ENCODE measurements at regions not wholly inside any gene's neighbourhood (a gene's known extent, or its start where the extent isn't known, plus 50 kb on each side); places are given as distances from the start of the nearest gene placed in this dataset.
"Not testable (repeated sequence)": the region's sequence is repeated elsewhere in the genome, so short reads cannot be mapped to it uniquely, and the experiment has no call there.

DNA sequence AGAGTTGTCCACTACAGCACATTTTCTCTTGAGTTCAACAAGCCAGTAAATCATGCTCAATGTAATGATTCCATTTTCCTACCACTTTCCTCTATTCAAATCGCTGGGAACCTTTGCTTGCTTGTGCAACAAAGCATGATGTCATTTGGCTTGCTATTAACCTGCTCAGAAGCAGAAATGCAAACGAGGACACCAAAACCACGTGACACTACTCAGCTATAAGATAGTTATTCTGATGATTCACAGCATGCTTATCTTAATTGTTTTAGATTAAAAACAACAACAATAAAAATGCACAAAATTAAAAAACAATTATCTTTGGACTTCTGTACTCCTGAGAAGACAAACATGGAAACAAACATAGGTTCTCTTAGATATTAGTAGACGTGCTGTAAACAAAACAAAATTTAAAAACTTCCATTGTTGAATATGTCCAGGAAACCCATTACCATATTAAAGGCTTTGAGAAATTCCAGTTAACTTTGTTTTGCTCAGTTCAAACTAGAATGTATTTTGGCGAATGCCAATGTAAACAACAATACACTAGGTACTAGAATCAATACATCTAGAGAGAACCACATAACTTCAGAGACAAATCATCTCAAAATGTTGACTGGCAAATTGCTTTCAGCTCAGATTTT is 77.5 kb upstream of the KRAS start:
- DNase-seq: no peak

DNA sequence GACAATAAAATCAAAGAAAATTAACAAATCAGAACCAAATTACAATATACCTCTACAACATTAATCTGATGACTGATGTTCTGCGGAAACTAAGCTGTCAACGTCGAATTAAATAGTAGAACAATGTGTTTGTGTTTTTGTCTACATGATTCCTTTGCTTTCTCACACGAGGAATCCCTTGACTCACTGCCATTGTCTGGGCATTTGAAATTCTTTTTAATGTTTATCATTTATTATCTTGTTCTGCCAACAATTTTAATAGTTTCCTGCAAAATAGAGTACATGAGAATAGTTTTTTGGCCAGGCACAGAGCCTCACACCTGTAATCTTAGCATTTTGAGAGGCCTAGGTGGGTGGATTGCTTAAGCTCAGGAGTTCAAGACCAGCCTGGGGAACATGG is 76.6 kb upstream of the KRAS start:
- no peak for DNase-seq

DNA sequence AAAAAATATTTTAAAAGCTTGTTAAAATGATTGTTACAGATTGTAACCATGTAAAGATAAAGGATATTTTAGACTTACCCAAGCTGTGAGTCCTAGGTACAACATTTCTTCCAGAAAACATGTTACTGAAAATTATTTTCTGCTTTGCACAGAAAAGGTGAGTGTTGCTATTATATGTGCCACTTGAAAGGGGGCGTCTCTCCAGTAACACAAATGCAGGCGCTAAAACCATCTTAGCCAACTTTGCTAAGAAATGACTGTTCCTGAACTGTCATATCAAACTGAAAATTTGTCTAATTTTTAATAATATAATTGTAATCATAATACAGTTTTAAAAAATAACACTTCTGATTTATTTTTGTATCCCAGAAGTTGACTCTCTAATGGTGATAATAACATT is 75.6 kb upstream of the KRAS start:
- DNase-seq: no peak

DNA sequence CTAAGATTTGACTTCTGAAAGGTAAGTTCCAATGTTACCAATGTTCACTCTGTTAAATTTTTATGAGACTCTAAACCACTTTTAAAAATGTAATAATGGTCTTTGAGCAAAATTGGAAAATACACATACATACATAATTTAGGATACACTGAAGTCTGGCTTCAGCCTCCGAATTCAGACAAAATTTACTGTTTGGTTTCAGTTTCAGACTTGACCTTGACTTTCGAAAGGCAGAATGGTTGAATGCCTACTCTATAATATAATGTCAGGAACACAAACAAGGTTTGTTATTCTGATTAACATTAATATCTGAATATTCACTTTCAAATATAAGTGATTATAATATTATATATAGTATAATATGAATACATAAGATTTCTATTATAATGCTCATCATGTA is 74.1 kb upstream of the KRAS start:
- no peak for DNase-seq

DNA sequence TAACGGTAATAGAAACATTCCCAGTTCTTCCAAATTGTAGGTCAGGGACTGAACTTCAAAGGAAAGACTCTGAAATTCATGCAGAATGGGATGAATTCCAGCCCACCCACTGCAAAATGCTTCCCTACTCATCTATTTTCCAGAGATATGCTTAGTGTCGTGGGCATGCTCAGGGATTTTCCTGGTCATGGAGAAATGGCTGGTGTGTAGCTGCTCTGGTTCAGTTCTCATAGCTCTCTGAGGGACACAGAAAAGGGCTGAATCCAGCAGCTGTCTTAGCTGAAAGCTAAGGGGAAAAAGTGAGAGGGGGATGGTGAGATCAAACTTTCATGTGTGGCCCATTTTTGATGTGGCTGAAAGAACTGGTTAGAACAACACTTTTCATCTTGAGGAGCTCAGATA is 72.9 kb upstream of the KRAS start:
- DNase-seq: no peak

DNA sequence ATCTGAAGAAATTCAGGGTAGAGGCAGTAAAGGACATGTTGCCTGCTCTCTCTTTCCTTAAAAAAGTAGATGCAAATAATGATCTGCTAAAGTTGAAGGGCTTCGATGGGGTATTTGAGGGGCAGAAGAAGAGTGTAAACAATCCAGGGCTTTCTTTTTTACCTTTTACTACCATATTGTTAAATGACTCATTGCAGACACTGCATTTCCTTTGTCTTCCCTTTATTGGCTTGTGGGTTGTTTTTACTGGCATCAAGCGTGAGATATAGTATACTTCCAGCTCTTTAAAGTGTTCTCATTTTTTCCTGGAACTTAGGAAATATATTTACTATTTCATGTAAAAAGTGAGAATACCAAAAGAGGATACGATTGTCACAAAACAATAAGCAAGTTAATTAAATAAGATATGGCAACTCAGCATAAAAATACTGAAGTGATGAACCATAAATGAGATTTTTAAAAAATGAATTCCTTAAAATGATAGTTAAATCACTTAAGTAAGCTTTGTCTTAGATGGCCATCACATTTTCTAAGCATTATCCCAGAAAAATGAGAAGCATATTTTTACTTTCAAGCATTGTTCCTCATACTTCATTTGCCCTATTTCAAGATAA is 72.3 kb upstream of the KRAS start:
- no peak for DNase-seq

DNA sequence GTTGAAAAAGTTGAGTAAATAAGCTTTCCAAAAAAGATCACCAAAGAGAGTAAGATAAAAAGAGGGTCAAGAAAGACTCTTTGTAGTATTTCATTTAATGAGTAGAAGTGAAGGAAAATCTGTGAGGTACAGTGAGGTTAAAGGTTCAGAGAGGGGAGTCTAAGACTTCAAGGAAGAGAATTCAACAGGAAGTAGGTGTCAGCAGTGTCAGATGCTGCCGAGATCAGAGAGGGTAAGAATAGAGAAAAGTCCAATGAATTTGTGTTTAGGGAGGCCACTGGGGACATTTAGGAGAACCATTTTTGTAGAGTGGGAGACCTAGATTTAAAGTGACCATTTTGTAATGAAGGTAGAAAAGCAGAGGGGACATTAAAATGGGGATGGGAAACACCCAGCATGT is 71.6 kb upstream of the KRAS start:
- no peak for DNase-seq

DNA sequence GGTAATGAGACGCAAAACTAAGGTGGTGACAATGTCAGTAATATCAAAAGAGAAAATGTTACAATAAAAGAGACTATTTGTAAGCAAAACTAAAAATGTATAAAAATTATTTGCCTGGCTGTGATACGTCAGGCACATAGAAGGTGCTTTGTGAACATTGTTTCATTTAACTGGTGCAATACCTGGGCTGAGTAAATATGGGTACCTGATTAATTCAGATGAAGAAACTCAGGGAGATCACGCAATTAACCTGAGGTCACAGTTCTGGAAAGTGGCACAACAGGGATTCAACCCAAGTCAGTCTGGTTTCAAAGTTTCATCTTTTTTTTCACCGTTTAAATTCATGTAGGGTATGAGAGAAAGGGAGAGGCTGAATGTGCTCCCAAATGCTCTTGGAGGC is 71.0 kb upstream of the KRAS start:
- DNase-seq: no peak

DNA sequence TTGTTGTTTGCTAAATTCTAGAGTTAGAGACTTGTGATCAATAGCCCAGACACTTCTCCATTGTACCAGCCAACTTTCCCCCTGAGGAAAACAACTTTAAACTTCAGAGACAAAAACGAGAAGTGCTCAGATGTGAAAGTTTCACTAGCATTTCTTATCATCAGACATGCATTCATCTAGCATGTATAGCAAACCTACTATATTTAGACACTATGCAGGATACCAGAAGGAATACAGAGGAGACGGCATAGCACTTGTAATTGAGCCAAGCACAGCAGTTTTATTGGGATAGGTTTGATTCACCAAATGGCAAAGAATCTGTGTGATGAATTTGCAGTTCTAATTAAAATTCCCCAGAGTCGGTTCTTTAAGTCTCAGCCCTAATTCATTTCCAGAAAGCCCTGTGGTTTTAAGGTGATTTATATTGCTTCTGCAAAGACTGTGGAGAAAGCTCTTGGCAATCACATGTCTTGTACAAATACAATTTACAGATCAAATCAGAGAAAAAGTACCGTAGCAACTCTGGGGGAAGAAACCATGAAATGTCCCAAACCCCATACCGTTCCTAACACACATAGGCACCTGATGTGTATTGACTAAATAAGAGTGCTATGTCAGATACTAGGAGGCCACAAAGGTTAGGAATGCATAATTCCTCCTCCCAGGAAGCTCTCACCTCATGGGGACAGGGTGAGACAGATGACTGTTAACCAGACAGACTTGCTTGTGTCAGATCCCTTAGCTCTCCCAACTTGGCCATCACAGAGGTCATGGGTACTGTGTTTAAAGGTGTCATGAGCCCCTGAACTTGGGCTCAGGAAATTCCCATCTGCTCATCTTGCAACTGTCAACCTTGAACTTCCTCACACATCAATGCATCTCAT is 69.6 kb upstream of the KRAS start:
- peak; percentile 16 for DNase-seq

DNA sequence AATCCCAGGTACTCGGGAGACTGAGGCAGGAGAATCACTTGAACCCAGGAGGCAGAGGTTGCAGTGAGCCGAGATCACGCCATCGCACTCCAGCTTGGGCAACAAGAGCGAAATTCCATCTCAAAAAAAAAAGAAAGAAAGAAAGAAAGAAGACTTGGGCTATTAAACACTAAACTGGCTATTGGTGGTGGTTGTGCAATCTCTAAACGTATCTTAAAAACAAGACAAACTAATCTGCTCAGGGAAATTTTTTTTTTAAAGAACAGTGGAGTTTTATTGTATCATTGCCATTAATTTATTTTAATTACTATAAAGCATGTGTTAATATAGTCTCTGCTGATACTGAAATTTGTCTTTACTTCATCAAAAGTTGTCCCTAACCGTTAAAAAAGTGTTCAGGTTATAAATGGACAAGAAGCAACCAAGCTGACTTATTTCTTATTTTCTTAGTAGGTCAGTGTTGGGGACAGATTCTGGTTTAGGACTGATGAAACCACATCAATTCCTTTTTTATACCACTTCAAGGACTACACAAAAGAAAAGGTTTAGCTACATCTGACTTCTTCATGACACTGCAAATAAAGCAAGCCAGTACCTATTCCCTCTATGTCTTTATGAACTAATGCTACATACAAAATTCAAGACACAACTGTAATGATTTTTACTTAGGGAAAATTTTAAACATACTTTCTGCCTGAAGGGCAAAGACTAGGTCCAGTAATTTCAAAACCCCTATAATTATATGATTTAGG is 68.7 kb upstream of the KRAS start:
- DNase-seq: no peak

DNA sequence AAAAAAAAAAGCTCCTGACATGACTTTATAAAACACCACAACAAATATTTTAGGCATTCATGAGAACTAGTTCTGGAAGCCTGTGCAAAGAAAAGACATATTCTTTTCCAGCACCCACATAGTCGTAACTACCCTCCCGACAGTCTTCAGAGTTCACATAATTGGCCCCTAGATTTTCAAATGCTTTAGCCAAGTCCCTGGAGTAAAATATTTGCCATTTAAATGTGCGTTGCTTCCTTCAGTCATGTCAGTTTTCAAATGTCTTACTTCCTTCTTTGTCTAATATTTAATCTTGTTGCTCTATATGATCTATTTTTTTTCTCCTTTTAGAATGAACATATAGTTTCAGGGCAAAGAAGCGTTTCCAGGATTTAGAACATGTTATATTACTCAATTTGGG is 66.8 kb upstream of the KRAS start:
- DNase-seq: no peak

DNA sequence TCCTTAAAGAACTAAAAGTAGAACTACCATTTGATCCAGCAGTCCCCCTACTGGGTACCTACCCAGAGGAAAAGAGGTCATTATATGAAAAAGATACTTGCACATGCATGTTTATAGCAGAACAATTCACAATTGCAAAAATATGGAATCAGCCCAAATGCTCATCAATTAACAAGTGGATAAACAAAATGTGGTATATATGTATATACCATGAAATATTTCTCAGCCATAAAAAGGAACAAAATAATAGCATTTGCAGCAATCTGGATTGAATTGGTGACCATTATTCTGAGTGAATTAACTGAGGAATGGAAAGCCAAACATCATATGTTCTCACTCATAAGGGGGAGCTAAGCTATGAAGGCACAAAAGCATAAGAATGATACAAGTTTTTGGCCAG is 64.7 kb upstream of the KRAS start:
- no peak for DNase-seq

DNA sequence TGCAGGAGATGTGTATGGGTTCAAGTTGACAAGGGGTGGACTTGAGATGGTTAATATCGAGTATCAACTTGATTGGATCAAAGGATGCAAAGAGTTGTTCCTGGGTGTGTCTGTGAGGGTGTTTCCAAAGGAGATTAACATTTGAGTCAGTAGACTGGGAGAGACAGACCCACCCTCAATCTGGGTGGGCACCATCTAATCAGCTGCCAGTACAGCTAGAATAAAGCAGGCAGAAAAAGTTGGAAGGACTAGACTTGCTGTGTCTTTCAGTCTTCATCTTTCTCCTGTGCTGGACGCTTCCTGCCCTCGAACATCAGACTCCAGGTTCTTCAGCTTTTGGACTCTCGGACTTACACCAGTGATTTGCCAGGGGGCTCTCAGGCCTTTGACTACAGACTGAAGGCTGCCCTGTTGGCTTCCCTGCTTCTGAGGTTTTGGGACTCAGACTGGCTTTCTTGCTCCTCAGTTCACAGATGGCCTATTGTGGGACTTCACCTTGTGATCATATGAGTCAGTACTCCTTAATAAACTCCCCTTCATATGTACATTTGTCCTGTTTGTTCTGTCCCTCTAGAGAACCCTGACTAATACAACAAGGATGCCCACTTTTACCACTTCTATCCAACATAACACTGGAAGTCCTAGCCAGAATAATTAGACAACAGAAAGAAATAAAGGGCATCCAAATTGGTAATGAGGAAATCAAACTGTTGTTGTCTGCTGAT is 62.7 kb upstream of the KRAS start:
- DNase-seq: not testable (repeated sequence)

DNA sequence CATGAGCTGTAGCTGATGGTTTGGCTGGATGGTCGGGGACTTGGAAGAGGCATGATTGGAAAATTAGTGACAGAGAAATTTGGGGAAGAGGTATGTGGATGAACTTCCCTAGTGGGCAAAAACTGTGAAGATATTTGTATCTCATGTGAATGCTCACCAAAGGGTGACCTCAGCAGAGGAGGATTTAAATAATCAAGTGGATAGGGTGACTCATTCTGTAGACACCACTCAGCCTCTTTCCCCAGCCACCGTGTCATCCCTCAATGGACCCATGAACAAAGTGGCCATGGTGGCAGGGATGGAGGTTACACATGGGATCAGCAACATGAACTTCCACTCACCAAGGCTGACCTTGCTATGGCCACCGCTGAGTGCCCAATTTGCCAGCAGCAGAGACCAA is 60.8 kb upstream of the KRAS start:
- DNase-seq: no peak

DNA sequence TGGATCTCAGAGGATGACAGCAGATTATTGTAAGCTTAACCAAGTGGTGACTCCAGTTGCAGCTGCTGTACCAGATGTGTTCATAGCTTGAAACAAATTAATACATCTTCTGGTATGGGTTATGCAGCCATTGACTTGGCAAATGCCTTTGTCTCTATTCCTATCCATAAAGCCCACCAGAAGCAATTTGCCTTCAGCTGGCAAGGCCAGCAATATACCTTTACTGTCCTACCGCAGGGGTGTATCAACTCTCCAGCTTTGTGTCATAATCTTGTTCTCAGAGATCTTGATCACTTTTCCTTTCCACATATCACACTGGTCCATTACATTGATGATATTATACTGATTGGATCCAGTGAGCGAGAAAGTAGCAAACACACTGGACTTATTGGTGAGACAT is 59.3 kb upstream of the KRAS start:
- DNase-seq: not testable (repeated sequence)

DNA sequence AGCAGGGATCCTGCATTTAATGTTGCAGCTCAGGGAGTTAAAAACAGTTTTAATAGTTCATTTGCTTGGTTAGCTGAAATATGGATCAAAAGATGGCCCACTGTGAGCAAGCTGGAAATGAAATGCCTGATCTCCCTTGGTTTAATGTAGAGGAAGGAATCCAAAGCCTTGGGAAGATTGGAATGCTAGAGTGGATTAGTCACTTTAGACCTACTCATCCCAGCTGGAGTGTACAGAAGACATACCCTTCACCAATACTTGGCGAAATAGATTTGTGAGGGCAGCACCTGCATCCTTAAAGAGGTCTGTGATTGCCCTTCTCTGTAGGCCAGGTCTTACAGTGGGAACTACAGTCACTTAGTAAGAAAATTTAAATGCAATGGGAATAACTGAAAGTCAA is 58.0 kb upstream of the KRAS start:
- DNase-seq: no peak

DNA sequence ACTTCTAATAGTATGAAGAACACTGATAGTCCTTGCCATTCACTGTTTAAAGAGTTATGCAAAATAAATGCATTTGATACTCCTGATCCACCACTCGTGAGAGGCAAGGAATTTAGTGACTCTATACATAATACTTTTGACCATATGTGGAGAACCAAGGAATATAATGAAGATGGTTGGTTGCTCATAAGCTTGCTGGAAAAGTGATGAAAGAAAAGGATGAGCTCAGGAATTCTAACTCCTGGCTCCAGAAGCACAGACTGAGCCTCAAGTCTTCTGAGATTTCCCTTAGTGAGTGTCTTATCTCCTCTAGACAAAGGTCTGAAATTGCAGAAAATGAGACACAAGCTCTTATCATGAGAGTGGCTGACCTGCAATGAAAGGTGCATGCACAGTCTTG is 57.1 kb upstream of the KRAS start:
- no peak for DNase-seq

DNA sequence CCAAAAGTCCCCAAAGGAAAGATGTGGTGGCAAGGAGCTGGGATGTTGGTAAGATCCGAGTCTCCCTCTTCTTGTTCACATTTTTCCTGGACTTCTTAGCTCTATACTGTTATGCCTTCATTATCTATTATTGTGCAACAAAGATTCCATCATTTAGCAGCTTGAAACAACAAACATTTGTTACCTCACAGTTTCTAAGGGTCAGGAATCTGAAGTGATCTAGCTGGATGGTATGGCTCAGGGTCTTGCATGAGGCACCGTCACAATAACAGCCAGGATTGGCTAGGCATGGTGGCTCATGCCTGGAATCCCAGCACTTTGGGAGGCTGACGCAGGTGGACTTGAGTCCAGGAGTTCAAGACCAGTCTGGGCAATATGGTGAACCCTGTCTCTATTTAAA is 51.1 kb upstream of the KRAS start:
- no peak for DNase-seq

All from stimulated activated CD4-positive, alpha-beta T cell treated with anti-CD3 and anti-CD28 coated beads, Interleukin-15, amount 100 ng/mL, for 24 hours (primary cell).